HG02852 (cell line): ENCODE measurements at regions not wholly inside any gene's neighbourhood (a gene's known extent, or its start where the extent isn't known, plus 50 kb on each side); places are given as distances from the start of the nearest gene placed in this dataset.
A peak's percentile ranks its signal among the peaks of the same experiment; 100 is the strongest.
"Not testable (repeated sequence)": the region's sequence is repeated elsewhere in the genome, so short reads cannot be mapped to it uniquely, and the experiment has no call there.

Experiments used
- ATAC-seq: cut with Tn5 transposase; IDR thresholded peaks from one replicate; pipeline ENCODE4 v1.9.1; 2021; ENCODE audit warnings: mild to moderate bottlenecking, moderate library complexity; ENCODE audit not compliant: unreplicated experiment

DNA sequence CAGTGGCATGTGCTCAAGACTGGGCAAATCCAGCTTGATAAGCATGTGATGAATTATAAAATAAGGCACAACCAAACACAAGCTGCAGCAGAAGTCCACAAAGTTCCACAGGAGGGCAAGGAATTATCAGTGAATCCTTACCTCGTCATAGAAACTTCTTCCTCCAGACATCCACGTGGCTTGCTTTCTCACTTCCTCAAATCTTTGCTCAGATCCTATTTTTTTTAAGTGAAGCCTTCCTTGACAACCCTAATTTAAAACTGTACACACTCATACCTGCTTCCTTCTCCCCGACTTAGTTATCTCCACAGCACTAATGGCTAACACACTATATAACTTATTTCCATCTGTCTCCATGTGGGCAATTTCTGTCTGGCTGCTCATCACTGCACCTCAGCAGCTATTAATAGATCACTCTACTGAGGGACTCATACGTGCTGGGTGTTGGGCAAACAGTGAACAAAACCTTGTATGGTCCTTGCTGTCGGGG is 320.7 kb downstream of the KLF13 start:
- not testable (repeated sequence) for ATAC-seq

DNA sequence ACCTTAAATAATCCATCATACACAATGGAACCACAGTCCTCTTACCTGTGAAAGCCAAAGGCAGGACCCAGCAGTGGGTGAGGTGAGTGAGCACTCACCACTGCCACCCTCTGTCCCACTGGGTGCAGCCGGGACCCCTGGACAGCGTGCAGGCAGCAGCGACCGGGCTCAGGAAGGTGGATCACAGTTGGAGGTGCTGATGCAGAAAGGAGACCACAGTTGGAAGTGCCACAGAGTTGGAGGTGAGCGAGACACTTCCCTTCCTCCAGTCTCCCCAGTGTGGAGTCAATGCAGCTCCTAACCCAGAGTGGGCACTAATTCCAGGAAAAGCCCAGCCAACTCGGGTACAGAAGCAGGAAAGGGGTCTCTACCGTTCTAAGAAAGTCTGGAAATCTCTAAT is 323.0 kb downstream of the KLF13 start:
- not testable (repeated sequence) for ATAC-seq

DNA sequence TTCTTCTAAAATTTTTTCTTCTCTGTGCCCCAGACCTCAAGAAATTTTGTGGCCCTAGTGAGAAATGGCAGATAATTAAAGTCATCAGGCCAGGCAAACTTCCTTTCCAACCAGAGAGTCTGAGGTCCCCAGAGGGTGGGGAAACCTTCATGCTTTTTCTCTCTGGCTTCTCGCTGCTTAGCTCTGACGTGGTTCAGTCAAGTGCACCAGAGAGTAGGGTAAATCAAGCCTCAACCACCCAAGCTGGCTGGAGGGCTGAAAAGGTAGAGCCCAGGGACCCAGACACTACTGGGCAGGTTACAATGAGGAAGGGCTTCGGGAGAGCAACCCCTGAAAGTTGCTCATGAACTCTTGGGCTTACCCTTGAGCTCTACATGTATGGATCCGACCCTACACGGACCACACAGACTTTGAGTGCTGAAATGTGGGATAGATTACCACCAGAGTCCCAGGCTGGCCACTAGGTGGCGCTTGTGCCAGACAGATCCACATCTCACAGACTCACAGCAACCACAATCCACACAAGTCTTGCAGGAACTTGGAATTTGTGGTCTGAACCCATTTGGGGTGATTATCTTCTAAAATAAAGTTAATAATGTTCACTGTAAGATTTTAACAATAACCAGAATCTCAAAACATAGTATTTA is 323.5 kb downstream of the KLF13 start:
- ATAC-seq = not testable (repeated sequence)

DNA sequence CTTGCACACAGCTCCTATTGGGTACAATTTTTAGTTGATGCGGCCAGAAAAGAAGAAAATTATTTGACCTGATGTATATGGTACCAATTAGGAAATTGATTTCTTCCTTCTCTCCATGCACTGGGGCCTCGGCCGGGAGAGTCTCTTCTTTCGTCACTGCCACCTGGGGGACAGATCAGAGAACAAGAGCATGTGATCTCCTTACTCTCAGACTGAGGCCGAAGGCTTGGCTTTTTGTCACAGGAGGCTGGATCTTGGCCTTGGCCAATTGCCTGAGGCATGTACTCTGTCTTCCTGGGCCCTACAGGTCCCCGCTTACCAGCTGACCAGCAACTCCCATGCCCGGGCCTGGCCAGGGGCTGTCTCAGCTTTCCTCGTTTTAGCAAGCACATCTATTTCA is 330.3 kb downstream of the KLF13 start:
- ATAC-seq = not testable (repeated sequence)

DNA sequence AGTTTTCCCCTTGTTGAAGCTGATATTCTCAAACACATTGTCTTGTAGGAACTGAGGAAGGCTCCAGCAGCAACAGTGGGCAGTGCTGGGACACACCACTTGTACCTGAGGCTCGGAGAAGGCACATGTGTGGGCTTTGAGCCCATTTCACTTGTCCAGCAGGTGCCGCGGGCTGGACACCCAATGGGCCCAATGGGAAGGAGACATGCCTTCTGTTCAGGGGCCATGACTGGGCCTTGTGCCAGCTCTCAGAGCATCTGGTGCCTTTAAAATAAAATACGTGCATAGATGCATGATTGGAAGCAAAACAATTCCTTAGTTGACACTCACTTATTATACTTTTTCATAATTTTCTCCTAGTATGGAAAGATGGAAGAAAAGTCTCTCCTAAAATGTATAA is 334.2 kb downstream of the KLF13 start:
- no peak for ATAC-seq

DNA sequence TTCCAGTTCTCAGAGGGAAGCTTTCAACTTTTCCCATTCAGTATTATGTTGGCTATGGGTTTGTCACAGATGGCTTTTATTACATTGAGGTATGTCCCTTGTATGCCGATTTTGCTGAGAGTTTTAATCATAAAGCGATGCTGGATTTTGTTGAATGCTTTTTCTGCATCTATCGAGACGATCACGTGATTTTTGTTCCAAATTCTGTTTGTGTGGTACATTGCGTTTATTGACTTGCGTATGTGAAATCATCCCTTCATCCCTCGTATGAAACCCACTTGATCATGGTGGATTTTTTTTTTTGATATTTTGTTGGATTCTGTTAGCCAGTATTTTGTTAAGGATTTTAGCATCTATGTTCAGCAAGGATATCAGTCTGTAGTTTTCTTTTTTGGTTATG is 339.1 kb downstream of the KLF13 start:
- not testable (repeated sequence) for ATAC-seq

DNA sequence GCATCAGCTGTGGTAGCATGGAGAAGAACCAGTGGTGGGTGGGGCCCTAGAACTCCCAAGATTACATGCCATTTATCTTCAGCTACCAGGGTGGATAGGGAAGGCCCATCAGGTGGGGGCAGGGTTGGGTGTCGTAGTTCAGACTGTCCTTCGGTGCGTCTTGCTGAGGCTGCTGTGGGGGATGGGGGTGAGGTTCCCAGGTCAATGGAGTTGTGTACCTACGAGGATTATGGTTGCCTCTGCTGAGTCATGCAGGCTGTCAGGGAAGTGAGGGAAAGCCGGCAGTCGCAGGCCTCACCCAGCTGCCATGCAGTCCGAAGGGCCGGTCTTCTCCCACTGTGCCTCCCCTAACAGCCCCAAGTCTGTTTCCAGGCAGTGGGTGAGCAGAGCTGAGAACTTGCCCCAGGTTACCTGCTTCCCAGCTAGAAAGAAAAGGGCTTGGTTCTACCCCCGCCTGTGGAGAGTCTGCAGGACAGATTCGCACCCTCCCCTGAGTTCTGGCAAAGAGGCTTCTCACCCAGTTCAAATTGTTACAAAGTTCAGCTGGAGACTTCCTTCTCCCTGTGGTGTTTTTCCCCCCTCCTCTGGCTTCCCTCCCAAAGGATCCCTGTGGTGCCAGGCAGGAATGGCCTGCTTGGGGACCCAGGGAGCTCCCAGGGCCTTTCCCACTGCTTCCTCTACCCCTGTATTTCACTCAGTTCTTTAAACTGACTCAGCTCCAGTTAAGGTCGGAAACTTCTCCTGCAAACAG is 342.7 kb downstream of the KLF13 start:
- ATAC-seq = not testable (repeated sequence)

DNA sequence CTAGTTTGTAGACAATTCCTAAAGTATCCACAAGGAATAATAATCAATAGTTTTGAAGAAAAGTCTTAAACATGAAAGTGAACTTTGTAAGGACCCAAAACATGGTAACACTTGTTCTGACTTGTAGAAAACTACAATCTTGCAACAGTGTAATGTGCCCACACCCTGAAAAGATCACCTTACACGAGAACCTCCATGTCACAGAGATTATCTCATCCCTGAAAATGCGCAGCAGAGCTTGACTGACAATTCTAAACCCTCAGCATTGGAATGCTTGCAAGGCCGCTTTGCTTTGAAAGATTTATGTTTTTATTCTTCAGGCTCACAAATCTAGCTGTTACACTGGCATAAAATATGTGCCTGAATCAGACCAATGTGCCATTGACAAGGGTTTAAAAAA is 346.6 kb downstream of the KLF13 start:
- not testable (repeated sequence) for ATAC-seq

DNA sequence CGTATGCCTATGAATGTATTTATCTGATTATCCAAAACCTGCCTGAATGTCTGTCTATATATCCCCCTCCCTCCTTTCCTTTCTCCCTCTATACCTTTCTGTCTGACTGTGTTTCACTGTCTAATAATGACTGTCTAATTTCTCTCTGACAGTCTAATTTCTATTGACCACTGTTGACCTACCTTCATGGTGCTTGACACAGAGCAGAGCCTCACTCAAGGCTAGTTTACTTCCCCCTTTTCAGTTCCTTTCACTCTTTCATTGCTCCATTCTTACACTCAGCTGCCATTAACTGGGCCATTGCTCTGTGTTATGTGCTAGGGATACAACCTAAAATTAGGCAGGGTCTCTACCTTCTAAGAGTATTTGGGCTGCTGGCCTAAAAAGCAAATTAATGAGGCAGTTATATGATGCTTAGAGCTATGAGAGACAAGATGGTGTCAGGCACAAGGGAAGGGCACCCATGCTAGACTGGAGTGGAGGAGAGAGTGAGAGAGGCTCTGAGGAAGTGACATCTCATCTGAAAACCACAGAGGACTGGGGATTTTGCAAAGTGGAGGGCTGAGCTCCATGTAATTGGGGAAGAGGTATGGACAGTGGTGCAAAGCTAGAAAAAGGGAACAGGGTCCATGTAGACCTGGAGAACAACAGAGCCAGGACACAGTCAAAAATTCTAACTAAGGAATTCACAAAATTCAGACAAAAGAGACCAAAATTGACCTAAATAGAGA is 348.6 kb upstream of the CHRNA7 start:
- not testable (repeated sequence) for ATAC-seq

DNA sequence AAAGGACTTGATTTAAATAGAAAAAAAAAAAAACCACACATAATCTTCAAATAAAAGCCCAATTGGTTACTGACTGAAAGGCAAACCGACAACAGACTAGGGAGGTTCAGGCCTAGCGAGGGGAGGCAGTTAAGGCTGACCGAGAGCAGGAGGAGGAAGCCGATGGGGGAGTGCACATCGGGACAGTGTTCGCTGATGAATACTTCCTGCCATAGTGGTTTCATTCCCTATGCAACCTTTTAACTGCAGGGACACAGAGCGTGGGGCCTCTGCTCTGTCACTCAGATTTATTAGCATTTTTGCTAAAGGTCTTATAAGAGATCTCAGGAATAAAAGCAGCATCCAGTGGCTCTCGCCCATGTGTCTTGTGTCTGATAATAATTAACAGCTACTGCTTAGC is 343.2 kb upstream of the CHRNA7 start:
- ATAC-seq = not testable (repeated sequence)

DNA sequence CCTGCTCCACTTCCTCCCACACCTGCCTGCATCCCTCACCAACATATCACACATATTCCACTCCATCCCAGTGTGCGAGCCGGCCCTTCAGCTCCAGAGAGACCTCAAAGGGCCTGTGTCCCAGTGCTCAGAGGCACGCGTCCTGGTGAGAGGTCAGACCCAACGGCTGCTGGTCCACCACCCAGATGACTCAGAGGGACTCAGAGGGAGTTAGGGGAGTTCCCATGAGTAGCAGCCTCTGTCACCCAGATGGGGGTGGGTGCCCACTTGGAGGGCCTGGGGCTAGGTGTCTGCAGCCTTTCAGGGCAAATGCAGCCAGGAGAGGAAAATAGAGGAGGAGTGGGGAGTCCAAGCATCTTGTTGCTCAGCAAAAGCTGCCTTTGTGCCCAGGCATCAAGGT is 333.8 kb upstream of the CHRNA7 start:
- not testable (repeated sequence) for ATAC-seq

DNA sequence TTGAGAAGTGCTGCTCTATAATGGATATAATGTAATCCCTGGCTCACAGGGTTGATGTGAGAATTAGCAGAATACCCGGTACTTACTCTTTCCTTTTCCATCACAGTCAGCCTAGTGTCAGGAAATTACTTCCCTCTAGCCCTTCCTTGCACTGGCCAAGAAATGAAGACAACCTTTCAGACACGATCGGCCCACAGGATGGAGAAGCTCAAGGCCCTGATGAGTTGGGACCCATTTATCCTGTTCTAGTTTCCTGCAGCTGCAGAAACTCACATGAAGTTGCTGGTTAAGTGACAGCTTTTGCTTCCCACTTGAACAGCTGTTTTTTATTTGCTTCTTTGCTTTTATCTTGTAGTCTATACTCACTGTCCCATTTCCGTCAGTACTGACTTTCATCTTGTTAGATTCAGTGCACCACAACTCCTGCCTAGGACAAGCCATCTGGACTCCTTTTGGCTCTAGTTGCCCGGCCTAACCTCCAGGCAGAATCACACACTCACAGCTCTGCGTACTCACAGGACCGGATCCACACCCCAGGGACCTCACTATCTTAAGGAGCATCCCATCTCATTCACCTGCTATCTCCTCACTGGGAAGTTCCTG is 325.1 kb upstream of the CHRNA7 start:
- ATAC-seq = not testable (repeated sequence)

DNA sequence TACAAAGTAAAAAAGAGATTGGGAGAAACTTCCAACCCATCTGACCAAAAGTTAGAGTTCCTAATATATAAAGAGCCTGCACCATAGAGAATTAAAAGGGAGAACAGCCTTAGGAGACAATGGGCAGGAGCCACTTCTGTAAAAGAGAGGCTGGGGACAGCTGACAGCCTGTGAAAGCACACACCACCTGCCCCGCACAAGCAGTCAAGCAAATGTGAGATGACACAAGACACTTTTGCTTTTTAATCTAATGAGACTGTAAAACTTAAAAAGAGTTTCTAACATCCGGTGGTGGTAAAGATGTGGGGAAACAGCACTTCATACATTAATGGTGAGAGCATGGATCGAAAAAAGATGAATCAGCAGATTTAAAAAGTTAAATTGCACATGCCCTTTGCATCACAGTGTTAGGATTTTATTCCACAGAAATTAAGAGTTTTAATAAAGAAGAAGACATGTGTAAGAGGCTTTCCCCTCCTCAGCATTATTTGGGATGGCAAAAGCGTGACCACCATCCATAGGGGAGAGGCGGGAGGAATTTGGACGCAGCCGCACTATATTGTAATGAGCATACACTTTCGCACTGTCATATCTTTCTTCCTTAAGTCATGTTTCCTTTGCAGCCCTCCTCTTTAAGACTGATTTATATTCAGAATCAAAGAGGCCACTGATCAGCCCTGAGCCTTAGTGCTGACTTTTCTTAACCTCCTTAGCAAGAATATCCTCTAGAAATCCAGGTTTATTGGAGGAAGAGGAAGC is 322.2 kb upstream of the CHRNA7 start:
- peak; percentile 65 for ATAC-seq

DNA sequence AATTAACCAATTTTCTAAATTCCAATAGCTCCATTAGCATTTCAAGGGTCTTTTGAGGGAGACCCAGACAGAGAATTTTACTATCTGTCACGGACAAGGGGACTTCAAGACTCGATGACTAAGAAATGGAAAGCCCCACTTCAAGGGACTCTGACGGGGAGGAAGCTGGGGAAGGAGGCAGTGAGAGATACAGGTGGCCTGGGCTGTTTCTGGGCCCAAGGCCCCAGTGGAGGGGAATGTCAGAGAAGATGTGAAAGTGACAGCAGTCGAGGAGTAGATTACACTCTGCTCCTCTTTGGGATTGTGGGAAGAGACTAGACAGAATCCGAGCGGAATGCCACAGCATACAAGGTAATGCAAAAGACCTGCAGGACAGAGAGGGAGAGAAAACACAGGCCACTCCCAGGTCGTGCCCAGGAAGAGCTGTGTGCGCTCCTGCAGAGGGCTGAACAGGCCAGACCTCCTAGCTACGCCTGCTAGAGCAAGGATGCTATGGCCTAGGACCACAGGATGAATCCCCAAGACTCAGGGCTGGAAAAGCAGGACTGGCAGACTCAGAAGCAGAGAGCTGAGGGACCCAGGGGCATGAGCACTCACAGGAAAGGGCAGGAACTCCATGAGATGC is 321.5 kb upstream of the CHRNA7 start:
- peak; percentile 75 for ATAC-seq

DNA sequence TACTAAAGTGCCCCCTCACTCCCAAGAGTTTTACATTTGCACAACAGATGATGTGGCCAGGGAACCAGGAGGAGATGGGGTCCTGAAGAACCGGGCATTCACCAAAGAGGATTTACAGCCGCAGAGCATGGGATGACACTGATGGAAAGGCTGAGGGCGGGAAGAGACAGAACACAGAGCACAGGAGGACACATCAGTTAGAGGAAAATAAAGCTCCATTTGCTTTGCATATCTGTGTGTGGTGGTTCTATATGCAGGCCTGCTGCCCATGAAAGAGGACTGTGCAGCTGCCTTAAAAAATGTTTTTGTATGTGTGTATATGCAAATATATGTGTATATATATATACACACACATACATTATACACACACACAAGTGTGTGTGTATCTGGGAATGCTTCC is 320.8 kb upstream of the CHRNA7 start:
- ATAC-seq = not testable (repeated sequence)

DNA sequence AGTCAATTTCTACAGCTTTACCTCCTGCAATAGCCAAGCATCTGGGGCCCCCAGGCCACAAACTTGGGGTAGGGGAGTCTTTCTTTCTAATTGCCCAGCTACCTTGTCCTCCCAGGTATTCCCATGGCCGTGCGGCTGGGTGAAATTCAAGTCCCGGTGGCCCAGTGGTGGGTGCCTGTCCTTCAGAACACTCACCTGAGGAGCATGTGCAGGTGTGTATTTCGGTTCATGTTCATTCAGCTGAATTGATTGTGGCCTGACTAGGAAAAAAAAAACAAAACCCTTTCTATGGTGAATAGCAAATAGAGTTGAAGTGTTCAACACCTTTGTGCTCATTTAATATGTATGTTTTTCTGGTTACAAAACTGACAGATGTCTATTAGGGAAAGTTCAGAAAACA is 319.5 kb upstream of the CHRNA7 start:
- not testable (repeated sequence) for ATAC-seq

DNA sequence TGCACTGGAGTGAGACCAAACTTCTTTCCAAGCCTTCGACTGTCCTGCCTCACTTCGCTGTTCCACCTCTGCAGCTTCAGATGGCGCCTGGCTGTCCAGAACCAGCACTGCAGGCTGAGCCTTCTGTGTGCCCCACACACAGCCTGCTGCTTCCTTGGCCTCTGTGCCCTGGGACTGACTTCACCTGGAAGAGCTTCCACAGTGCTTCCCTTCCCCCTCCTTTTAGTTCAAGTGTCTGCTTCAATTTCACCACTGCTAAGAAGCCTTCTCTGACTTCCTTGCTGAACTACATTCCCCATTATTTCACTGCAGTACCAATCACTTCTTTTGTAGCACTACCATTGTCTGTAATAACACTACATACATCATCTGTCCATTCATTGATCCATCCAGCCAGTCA is 315.1 kb upstream of the CHRNA7 start:
- ATAC-seq = not testable (repeated sequence)

DNA sequence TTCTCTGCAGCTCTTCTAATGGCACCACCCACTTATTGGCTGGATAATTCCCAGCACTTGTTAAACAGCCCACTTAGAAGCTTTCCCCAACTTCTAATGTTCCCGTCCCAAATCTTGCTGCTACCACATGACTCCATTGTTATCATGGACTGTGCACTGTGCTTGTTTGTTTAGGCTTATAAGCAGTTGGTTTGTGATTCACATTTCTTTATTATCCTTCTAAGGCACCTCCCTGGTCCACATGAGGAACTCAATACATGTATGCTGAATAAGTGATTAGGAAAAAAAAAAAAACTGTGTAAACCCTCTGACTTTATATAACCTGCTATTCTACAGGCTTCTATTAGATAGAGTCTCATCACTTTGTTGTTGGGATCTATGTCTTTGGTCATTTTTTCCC is 311.7 kb upstream of the CHRNA7 start:
- not testable (repeated sequence) for ATAC-seq

DNA sequence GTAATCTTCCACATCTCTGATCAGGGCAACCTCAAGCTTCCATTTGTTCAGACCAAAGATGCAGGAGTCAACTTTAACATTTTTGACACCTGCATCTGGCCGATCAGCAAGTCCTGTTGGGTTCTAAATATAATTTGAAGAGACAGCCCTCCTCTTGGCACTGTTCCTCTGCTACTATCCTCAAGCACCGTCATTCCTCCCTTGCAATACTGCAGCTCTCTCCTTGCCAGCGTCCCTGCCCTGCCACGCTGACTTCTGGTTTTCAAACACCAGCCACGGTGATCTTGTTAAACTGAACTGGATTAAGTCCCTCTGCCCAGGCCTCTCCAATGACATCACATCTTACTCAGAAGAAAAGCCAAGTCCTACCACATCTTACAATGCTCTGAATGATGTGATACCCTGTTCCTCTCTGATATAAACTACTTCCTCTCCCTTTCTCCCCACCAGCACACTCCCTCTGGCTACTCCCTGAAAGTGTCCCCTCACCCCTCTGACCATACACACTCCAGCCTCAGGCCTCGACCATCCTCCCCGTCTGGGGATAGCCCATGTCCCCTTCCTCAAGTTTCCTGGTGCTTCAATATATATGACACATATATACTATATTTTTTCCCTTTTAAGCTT is 310.8 kb upstream of the CHRNA7 start:
- not testable (repeated sequence) for ATAC-seq

DNA sequence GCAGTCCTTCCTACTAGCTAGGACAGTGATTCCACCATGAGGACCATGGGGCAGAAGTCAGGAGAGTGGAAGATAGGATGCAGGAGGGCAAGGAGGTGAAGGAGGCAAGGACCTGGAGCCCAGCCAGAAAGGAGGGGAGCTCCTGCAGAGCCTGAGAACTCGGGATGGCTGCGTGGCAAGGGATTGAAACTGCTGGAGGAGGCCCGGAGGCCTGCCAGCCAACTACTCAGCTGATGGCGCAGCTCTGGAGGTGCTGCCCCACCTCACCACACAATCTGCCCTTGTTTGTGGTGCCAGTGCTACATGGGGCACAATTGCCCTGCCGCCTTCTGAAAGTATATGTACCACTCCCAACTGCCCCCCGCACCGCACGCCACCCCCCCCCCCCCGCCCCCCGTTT is 307.3 kb upstream of the CHRNA7 start:
- ATAC-seq = not testable (repeated sequence)
